ENCODE measurements at regions not wholly inside any gene's neighbourhood (a gene's known extent, or its start where the extent isn't known, plus 50 kb on each side); places are given as distances from the start of the nearest gene placed in this dataset.

DNA sequence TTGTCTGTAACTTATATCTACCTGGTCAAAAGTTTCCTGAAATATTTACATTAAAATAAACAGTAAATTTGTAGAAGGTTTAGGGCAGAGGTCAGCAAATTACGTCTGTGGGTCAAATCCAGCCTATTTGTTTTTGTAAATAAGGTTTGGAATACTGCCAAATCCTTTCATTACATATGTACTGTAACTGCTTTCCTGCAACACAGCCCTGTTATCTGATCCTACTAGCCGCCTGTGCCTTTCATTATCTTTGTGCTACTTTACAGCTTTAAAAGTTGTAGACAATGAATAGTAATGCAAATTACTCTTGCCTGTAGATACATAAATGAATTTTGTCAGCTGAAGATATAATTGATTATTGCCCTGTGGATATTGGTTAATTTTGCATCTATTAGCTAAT lies 369.6 kb upstream of the SLC7A11 start:
- TF ChIP-seq CTCF (IDR thresholded peaks at IDR 0.05; ENCODE audit: low read length): no peak
- no peak for TF ChIP-seq EZH2 (optimal IDR thresholded peaks at IDR 0.05; ENCODE audit: low read depth, low read length)
